ENCODE measurements at regions not wholly inside any gene's neighbourhood (a gene's known extent, or its start where the extent isn't known, plus 50 kb on each side); places are given as distances from the start of the nearest gene placed in this dataset.

DNA sequence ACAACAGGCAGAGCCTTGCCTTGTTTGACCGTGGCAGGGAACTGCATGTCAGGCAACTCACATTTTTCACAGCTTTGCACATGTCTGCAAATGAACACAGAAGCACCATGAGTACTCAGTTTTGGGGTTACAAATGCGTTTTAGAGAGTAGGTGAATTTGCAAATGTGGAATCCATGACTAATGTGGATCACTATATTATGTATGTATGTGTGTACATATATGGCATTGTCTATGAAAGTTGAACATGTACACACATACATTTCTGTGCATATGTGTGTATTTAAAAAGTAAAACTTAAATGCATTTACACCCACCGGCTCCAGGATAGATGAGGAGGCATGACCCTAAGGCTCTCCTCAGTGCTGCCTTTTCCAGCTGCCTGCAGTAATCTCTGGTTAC is 65.1 kb downstream of the SOWAHC start:
- H3K27me3 ChIP-seq (ENCODE audit: control insufficient read depth in 3 of 3, insufficient read depth in 3 of 3, low read length in 2 of 3): no peaks in the 10 kb centered on the region
- no peak overlapping the region for H3K9ac ChIP-seq (ENCODE audit: insufficient read depth in 1 of 2, low read length in 2 of 2)

DNA sequence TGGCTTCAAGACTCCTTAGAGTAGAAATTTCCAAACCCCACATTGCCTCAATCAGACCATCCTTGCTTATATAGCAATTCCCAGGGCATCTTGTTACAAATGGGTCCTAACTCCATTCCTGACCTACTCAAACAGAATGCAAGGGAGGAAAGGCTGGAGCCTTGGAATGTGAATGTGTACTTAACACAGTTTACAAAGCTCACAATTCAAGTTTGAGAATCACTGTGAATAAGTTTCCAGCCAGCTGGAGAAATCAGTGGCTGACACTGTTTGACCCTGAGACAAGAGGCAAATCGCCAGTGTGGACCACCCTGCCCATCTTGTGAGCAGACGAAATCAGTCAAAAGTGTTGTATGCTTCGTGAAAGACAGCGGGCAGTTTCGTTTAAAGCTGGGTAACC is 65.5 kb downstream of the SOWAHC start:
- Histone ChIP-seq H3K36me3 (ENCODE audit: control insufficient read depth in 4 of 4, insufficient read depth in 4 of 4, low read length in 4 of 4) (no peaks in the 10 kb centered on the region), H3K9ac (ENCODE audit: insufficient read depth in 1 of 2, low read length in 2 of 2) (no peak overlapping the region), H3K27ac (ENCODE audit: low read depth in 1 of 2, low read length in 1 of 2) (peak overlapping the region in 1 of 2 donors; percentile 49), H3K9me3 (ENCODE audit: control insufficient read depth in 4 of 4, insufficient read depth in 3 of 4, low read length in 3 of 4) (no peaks in the 10 kb centered on the region), H3K4me1 (ENCODE audit: control insufficient read depth in 5 of 5, insufficient read depth in 5 of 5, low read length in 5 of 5) (peaks cover 0 to 49% (median 19%) of the 10 kb centered on the region in 5 donors), H3K27me3 (ENCODE audit: control insufficient read depth in 3 of 3, insufficient read depth in 3 of 3, low read length in 2 of 3) (no peaks in the 10 kb centered on the region), H3K4me3 (no peak overlapping the region)
- ATAC-seq (ENCODE audit: insufficient read depth, low FRiP score) (no peak), DNase-seq (peak in 2 of 3 donors; percentile 47 to 51)
- WGBS, 2 donors: 62 to 80% methylated on average over 5 of the region's 5 CpGs
- no peak for TF ChIP-seq CTCF (IDR thresholded peaks at IDR 0.05; ENCODE audit: control extremely low read depth, extremely low read depth)

More for the DNA sequence above, 65.1 kb downstream of the SOWAHC start:
- WGBS, 2 donors: 74 to 80% methylated on average over 3 of the region's 3 CpGs
- H3K36me3 ChIP-seq (ENCODE audit: control insufficient read depth in 4 of 4, insufficient read depth in 4 of 4, low read length in 4 of 4): no peaks in the 10 kb centered on the region
- H3K27ac ChIP-seq (ENCODE audit: low read depth in 1 of 2, low read length in 1 of 2): peak overlapping the region in 1 of 2 donors; percentile 49
- no peak overlapping the region for H3K4me3 ChIP-seq
- H3K4me1 ChIP-seq (ENCODE audit: control insufficient read depth in 5 of 5, insufficient read depth in 5 of 5, low read length in 5 of 5): peaks cover 0 to 49% (median 19%) of the 10 kb centered on the region in 5 donors
- no peaks in the 10 kb centered on the region for H3K9me3 ChIP-seq (ENCODE audit: control insufficient read depth in 4 of 4, insufficient read depth in 3 of 4, low read length in 3 of 4)
- ATAC-seq (ENCODE audit: insufficient read depth, low FRiP score): no peak
- no peak for DNase-seq
- TF ChIP-seq CTCF (IDR thresholded peaks at IDR 0.05; ENCODE audit: control extremely low read depth, extremely low read depth): no peak

- Histone ChIP-seq H3K36me3 (ENCODE audit: control insufficient read depth in 4 of 4, insufficient read depth in 4 of 4, low read length in 4 of 4) (no peaks in the 10 kb centered on the region), H3K27ac (ENCODE audit: low read depth in 1 of 2, low read length in 1 of 2) (peak overlapping the region in 1 of 2 donors; percentile 33), H3K9ac (ENCODE audit: insufficient read depth in 1 of 2, low read length in 2 of 2) (no peak overlapping the region), H3K9me3 (ENCODE audit: control insufficient read depth in 4 of 4, insufficient read depth in 3 of 4, low read length in 3 of 4) (no peaks in the 10 kb centered on the region), H3K4me1 (ENCODE audit: control insufficient read depth in 5 of 5, insufficient read depth in 5 of 5, low read length in 5 of 5) (peaks cover 0 to 47% (median 20%) of the 10 kb centered on the region in 5 donors), H3K4me3 (no peak overlapping the region), H3K27me3 (ENCODE audit: control insufficient read depth in 3 of 3, insufficient read depth in 3 of 3, low read length in 2 of 3) (no peaks in the 10 kb centered on the region)
- WGBS, 2 donors: 62 to 68% methylated on average over 11 of the region's 11 CpGs
- ATAC-seq (ENCODE audit: insufficient read depth, low FRiP score) (no peak), DNase-seq (peak in 2 of 3 donors; percentile 23 to 36)
- no peak for TF ChIP-seq CTCF (IDR thresholded peaks at IDR 0.05; ENCODE audit: control extremely low read depth, extremely low read depth)
Observed at GRCh38 chr2:109680523-109681297, 66.5 kb downstream of the SOWAHC start.

All from lung (tissue), 11 donors.